ENCODE measurements at regions not wholly inside any gene's neighbourhood (a gene's known extent, or its start where the extent isn't known, plus 50 kb on each side); places are given as distances from the start of the nearest gene placed in this dataset.

GRCh38 chr16:51305337-51305736 lies 154.3 kb upstream of the SALL1 start:
- no peak overlapping the region for H3K23ac ChIP-seq (ENCODE audit: low read depth, low read length)
- H3K14ac ChIP-seq (replicated peaks; ENCODE audit: low read depth, low read length), result no peak overlapping the region
- TF ChIP-seq CTCF (conservative IDR thresholded peaks at IDR 0.05; ENCODE audit: low read depth, low read length) (no peak), RAD21 (IDR thresholded peaks at IDR 0.05; ENCODE audit: low read length) (no peak), ELK1 (IDR thresholded peaks at IDR 0.05; ENCODE audit: borderline replicate concordance, low read depth, low read length) (no peak), CEBPB (IDR thresholded peaks at IDR 0.05; ENCODE audit: low read depth, low read length) (no peak), USF2 (IDR thresholded peaks at IDR 0.05; ENCODE audit: low read depth, low read length) (no peak), RCOR1 (IDR thresholded peaks at IDR 0.05; ENCODE audit: insufficient replicate concordance, low read length) (no peak), NFE2L2 (IDR thresholded peaks at IDR 0.05; ENCODE audit: low read depth, low read length) (no peak), MAFK (IDR thresholded peaks at IDR 0.05; ENCODE audit: low read depth, low read length) (no peak), FOS (IDR thresholded peaks at IDR 0.05; ENCODE audit: low read depth, low read length) (no peak), POLR2A (IDR thresholded peaks at IDR 0.05; ENCODE audit: low read depth, low read length) (no peak), MXI1 (IDR thresholded peaks at IDR 0.05; ENCODE audit: borderline replicate concordance, low read depth, low read length) (no peak), BHLHE40 (IDR thresholded peaks at IDR 0.05; ENCODE audit: low read depth, low read length) (no peak), MAZ (IDR thresholded peaks at IDR 0.05; ENCODE audit: borderline replicate concordance, low read depth, low read length) (no peak), CHD1 (IDR thresholded peaks at IDR 0.05; ENCODE audit: low read depth, low read length) (no peak)
- dilution Hi-C loops (cut with HindIII; ENCODE audit: low sequenced_read_pairs, unreplicated experiment), result no loop called here
- H4K91ac ChIP-seq (ENCODE audit: insufficient read depth, low read depth, low read length), result no peak overlapping the region
- H2BK20ac ChIP-seq (ENCODE audit: low read depth, low read length), result no peak overlapping the region
- no peak overlapping the region for H2AFZ ChIP-seq (replicated peaks; ENCODE audit: low read length, poor library complexity)
- H3K4me2 ChIP-seq (ENCODE audit: low read depth, low read length), result no peak overlapping the region
- no peak overlapping the region for H3K4me3 ChIP-seq (ENCODE audit: insufficient read depth, low read depth, low read length)
- intact Hi-C loops (cut with micrococcal nuclease), result no loop called here
- no peaks in the 10 kb centered on the region for H4K20me1 ChIP-seq (ENCODE audit: insufficient read depth, low read length)
- no peaks in the 10 kb centered on the region for H3K9me3 ChIP-seq (ENCODE audit: control insufficient read depth, insufficient read depth, low read length)
- DNase-seq (no peak), ATAC-seq (ENCODE audit: low read depth) (no peak)
- in situ Hi-C loops (cut with MboI; ENCODE audit: low sequenced_read_pairs), result no loop called here
- no peaks in the 10 kb centered on the region for H3K9me1 ChIP-seq (ENCODE audit: insufficient read depth, low read length)
- H3K4ac ChIP-seq (ENCODE audit: low read depth, low read length), result no peak overlapping the region
- no peak overlapping the region for H4K8ac ChIP-seq (ENCODE audit: low read depth in 2 of 2, low read length in 2 of 2)
- no peak overlapping the region for H3K18ac ChIP-seq (ENCODE audit: low read depth, low read length)
- no peaks in the 10 kb centered on the region for H3K4me1 ChIP-seq (ENCODE audit: control insufficient read depth, insufficient read depth, low read length)
- WGBS, 2 experiments (ENCODE audit: extremely low coverage in 2 of 2, insufficient read length in 1 of 2), result no CpG with 5 or more reads among the region's 2 CpGs
- no peak overlapping the region for H2AK5ac ChIP-seq (ENCODE audit: low read depth, low read length)
- no peak overlapping the region for H4K5ac ChIP-seq (ENCODE audit: low read depth, low read length)
- H3K27ac ChIP-seq (ENCODE audit: insufficient read depth, low read length), result no peak overlapping the region
- no peak overlapping the region for H2BK15ac ChIP-seq (ENCODE audit: low read depth, low read length)
- H2BK5ac ChIP-seq (ENCODE audit: low read depth, low read length, poor library complexity, severe bottlenecking), result no peak overlapping the region
- no peaks in the 10 kb centered on the region for H3K36me3 ChIP-seq (ENCODE audit: control insufficient read depth, insufficient read depth, low read length)
- ChIA-PET CTCF (interaction anchor here (0.6 to 1.0 kb wide), 2 partner anchors 11 to 456 kb away, joined by 3 to 4 read pairs; no protein-coding TSS in a partner anchor), POLR2A (ENCODE audit: unreplicated experiment) (no interaction called here)
- H3K27me3 ChIP-seq (ENCODE audit: control insufficient read depth, insufficient read depth, low read length), result peaks cover 2% of the 10 kb centered on the region; the same call in 1 of the 2 replicates
- H2AK9ac ChIP-seq (replicated peaks; ENCODE audit: low read depth, low read length, poor library complexity), result no peak overlapping the region
- no peaks in the 10 kb centered on the region for H3K79me1 ChIP-seq (ENCODE audit: low read depth in 1 of 2, low read length in 2 of 2)
- H3K9ac ChIP-seq (ENCODE audit: low read depth, low read length), result no peak overlapping the region
- H3K56ac ChIP-seq (ENCODE audit: extremely low read depth, insufficient read depth, low read length), result no peak overlapping the region
- H2BK120ac ChIP-seq (ENCODE audit: low read depth, low read length), result no peak overlapping the region
- no TSS peak for BruUV-seq (replicated peaks)

All from IMR-90 (cell line).